ENCODE measurements at regions not wholly inside any gene's neighbourhood (a gene's known extent, or its start where the extent isn't known, plus 50 kb on each side); places are given as distances from the start of the nearest gene placed in this dataset.

DNA sequence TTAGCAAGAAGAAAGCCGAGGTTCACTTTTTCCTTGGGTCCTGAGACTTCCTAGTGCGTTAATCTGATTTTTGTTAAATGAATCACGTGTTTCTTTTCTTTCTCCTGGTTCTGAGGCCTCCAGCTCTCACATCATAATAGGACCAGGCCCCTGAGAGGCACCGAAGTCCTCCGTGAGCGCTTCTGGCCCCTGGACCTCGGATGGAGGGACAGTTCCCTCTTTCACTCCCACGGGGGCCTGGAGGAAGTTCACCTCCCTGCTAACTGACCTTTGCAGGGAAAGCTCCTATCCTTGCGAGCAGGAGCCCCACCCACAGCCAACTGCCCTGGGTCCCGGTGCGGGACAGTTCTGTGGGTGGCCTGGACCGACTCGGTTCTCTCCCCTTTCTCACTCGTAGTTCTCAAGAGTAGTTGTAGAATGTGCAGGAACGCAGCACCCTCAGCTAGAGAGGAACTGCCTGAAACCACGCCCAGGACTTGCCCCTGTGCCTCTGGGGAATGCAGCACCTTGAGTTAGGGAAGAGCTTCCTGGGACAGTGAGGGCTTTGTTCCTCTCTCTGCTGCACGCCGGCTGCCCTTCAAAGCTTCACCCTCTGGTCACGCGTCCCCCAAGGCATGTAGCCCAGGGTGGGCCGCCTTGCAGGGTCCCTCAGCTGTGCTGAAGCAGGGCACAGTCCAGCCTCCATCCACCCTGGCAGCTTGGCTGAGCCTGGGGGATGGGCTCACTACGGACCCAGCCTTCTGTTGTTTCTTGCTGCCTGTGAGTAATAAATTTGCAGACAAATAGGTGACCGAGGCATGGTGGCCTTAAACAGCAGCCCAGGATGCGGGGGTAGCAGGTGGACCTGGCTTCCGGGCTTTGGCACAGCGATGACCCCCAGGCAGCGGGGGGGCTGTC lies 264.6 kb downstream of the ADGRD1 start:
- TF ChIP-seq, protein P1, sequence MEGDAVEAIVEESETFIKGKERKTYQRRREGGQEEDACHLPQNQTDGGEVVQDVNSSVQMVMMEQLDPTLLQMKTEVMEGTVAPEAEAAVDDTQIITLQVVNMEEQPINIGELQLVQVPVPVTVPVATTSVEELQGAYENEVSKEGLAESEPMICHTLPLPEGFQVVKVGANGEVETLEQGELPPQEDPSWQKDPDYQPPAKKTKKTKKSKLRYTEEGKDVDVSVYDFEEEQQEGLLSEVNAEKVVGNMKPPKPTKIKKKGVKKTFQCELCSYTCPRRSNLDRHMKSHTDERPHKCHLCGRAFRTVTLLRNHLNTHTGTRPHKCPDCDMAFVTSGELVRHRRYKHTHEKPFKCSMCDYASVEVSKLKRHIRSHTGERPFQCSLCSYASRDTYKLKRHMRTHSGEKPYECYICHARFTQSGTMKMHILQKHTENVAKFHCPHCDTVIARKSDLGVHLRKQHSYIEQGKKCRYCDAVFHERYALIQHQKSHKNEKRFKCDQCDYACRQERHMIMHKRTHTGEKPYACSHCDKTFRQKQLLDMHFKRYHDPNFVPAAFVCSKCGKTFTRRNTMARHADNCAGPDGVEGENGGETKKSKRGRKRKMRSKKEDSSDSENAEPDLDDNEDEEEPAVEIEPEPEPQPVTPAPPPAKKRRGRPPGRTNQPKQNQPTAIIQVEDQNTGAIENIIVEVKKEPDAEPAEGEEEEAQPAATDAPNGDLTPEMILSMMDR (IDR thresholded peaks at IDR 0.05; ENCODE audit: low read depth, low read length, missing control alignments) = no peak
- no peak for DNase-seq (ENCODE audit: extremely low read depth, low read depth)
- no peak overlapping the region for H3K4me3 ChIP-seq (replicated peaks; ENCODE audit: low read depth, low read length)

DNA sequence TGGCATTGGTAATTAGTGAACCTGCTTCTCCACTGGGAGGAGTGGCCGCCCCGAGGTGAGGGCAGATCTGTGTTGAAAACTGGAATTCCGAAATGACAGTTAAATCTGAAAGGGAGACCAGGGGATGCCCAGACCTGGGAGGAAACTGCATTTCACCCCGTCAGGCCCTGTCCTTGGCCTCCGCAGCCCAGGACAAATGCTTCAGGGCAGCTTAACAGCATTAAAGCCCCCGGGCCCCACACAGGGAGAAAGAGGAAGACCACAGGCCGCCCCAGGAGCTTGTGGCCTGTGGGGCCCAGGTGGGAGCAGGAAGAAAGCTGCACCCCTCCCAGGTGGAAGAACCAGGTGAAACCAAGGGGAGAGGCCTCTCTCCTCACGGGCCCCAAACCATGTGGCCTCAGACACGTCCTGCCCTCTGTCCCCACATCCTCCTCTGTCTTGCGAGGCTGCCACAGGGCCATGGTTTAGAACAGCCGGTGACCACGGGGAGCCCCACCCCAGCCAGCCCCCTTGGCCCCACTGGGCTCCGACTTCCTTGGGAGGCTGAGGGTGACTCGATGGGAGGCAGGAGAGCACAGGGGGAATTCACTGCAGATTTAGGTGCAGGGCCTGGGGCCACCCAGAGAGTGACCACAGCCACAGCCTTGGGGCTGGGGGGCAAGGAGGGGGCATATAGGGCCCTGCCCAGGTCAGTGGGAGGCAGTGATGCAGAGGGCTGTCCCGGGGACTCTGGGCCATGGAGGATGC lies 265.4 kb downstream of the ADGRD1 start:
- no peak overlapping the region for H3K4me3 ChIP-seq (replicated peaks; ENCODE audit: low read depth, low read length)
- no peak for DNase-seq (ENCODE audit: extremely low read depth, low read depth)
- TF ChIP-seq, protein P1 (IDR thresholded peaks at IDR 0.05; ENCODE audit: low read depth, low read length, missing control alignments) = no peak

DNA sequence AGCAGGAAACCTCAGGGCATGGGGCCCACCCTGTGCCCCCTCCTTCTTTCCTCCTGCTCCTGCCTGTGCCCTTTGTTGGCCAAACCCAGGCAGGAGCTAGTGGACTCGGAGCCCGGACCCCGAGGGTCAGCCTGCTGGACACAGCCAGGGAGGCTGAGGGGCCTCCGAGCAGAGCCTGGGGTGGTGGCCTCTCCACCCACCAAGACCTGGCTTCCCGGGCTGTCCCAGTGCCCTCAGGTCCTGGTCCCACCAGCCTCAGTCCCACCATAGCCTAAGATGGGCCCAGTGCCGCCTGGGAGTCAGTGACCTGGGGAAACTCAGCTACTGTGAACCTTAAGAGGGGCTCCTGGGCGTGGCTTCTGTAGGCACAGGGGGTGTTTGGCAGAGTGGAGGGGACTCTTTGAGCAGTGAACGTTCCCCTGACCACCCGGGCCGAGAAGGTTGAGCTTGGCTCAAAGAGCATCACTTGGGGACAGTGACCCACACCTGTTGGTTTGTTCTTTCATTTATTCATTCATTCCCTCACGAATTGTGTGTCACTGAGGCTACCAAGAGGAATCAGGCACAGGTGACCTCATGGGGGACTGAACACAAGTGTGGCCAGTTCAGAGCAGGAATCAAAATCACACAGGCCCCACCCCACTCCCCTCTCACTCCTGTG lies 266.1 kb downstream of the ADGRD1 start:
- TF ChIP-seq, protein P1 (IDR thresholded peaks at IDR 0.05; ENCODE audit: low read depth, low read length, missing control alignments) = no peak
- no peak overlapping the region for H3K4me3 ChIP-seq (replicated peaks; ENCODE audit: low read depth, low read length)
- DNase-seq (ENCODE audit: extremely low read depth, low read depth) = no peak

DNA sequence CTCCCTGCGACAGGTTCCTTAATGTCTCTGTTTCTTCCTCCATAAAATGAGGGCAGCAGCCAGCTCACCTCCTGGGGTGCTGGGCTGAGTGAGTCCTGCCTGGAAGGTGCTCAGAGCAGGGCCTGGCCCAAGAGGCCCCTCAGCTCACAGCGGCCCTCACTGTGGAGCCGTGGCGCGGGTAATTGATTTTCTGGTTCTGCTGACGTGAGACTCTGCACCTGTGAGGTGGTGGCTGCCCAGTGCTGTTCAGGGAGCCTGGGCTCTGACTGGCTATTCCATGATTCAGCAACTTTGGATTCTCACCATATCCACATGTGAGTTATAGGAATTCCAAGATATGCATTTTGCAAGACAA lies 266.6 kb downstream of the ADGRD1 start:
- no peak overlapping the region for H3K4me3 ChIP-seq (replicated peaks; ENCODE audit: low read depth, low read length)
- no peak for DNase-seq (ENCODE audit: extremely low read depth, low read depth)
- TF ChIP-seq, protein P1 (IDR thresholded peaks at IDR 0.05; ENCODE audit: low read depth, low read length, missing control alignments) = no peak

DNA sequence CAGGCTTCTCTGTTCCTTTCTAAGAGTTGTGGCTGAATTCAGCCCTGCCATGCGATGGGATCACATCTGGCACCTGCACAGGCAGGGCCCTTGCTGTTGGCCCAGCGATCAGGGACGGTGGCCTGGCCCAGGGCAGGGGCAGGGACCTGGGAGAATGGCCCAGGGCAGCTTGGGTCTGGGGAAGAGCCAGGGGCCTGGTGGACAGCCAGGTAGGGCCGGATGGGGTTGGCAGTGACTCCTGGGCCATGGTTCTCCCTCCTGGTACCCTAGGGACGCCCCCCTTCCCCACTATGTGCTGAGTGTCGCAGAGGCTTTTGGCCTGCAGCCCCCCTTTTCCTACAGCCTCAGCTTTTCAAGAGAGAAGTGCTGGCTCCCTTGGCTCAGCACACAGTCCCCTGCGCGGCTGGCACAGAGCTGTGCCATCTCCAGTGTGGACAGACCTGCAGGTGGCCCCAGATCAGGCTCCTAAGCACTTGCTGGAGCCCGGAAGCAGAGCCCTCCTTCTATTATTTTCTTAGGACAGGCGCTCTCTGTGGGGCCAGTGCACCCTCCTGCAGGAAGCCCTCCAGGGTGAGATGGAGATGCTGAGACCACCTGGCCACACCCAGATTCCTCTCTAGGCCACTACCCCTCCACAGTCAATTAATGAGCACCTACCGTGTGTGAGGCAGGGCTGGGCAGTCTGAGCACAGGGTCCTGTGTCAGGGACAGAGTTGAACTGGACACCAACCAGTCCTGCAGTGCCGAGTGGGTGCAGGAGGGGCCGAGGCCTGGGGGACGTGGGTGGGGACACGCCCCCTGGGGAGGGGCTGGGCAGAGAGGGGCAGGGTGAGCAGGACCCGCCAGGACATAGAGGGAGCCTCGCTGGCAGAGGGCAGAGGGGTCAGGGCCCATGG lies 267.6 kb downstream of the ADGRD1 start:
- H3K4me3 ChIP-seq (replicated peaks; ENCODE audit: low read depth, low read length) = no peak overlapping the region
- TF ChIP-seq, protein P1 (IDR thresholded peaks at IDR 0.05; ENCODE audit: low read depth, low read length, missing control alignments) = no peak
- no peak for DNase-seq (ENCODE audit: extremely low read depth, low read depth)

DNA sequence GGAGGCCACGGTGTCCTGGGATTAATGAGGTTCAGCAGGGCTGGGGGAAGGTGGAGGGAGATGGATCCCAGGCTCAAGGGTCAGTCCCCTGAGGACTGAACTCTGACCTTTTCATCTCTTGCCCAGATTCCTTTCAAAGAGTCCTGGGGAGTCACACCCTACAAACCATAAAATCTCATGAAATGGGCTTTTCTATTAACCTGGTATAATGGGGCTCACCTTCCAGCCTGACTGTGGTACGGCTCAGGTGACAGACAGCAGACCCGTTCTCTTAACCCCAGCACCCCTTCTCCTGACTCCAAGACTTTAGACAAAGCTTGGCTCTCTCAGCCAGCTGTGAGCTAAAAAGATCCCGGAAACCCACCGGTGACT lies 268.2 kb downstream of the ADGRD1 start:
- DNase-seq (ENCODE audit: extremely low read depth, low read depth) = no peak
- no peak overlapping the region for H3K4me3 ChIP-seq (replicated peaks; ENCODE audit: low read depth, low read length)
- TF ChIP-seq, protein P1 (IDR thresholded peaks at IDR 0.05; ENCODE audit: low read depth, low read length, missing control alignments) = no peak

All from HFF-Myc (cell line).